ENCODE measurements at regions not wholly inside any gene's neighbourhood (a gene's known extent, or its start where the extent isn't known, plus 50 kb on each side); places are given as distances from the start of the nearest gene placed in this dataset.

GRCh38 chr6:56815436-56815835 lies 139.5 kb upstream of the BEND6 start:
- TF ChIP-seq CTCF (conservative IDR thresholded peaks at IDR 0.05 in 1 of 2, IDR thresholded peaks at IDR 0.05 in 1 of 2; ENCODE audit: extremely low read depth in 1 of 2, insufficient read depth in 1 of 2, low read depth in 1 of 2, low read length in 2 of 2), result no peak
- TF ChIP-seq EZH2 (IDR thresholded peaks at IDR 0.05; ENCODE audit: borderline replicate concordance, low read length), result no peak
